ENCODE measurements at regions not wholly inside any gene's neighbourhood (a gene's known extent, or its start where the extent isn't known, plus 50 kb on each side); places are given as distances from the start of the nearest gene placed in this dataset.

DNA sequence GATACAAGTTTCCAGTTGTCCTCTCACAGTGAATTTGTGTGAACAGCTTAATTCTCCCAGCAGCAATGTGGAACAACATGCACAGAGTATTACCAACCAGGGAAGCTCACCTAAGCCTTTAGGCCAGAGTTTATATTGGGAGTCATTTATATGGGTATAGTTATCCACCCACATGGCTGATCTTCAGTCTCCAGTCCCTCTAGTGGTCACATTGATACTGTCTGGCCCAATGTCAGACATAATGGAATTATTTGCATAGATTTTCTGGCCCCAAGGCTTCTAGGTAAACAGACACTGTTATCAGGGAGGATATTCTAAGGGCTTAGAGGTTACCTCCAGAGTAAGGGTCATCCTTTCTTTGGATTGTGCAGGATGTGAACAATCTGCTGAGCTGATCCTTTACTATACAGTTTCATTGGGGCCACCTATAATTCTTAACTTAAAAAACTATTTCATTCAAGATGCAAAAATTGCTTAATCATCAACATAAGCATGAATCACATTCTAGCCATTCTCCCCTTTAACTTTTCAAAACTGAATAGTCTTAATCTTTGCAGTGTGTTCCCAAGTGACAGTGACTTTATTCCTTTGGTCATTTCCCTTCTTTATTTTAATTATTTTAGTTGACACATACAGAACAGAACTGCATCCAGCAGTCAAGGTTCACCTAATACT is 210.9 kb downstream of the LTN1 start:
- DNase-seq = no peak

DNA sequence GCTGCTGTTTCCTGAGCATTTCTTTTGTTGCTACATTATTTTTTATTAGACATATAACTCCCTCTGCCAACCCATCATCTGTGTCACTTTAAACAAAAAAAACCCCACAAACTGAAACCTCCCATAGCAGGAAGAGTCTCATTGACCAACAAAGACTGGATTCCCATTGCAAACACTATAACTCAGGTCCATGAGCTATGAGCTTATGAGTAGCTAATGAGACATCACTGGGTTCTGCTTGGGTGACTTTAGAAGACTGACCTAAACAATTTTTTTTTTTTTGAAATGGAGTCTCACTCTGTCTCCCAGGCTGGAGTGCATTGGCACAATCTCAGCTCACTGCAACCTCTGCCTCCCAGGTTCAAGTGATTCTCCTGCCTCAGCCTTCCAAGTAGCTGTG is 212.8 kb downstream of the LTN1 start:
- DNase-seq = no peak

DNA sequence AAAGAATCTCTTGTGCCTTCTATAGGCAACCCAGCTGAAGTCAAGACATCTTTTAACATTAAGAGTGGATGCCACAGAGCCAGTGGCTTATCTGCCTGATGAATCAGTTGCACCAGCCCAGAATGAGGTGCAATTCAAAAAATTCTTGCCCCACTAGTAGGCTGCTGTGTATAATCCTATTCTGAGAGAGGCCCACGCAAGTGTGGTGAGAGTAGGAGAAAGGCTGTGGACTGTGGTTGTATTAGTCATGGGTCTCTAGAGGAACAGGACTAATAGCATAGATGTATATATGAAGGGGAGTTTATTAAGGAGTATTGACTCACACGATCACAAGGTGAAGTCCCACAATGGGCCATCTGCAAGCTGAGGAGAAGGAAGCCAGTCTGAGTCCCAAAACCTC is 216.4 kb downstream of the LTN1 start:
- DNase-seq = no peak

DNA sequence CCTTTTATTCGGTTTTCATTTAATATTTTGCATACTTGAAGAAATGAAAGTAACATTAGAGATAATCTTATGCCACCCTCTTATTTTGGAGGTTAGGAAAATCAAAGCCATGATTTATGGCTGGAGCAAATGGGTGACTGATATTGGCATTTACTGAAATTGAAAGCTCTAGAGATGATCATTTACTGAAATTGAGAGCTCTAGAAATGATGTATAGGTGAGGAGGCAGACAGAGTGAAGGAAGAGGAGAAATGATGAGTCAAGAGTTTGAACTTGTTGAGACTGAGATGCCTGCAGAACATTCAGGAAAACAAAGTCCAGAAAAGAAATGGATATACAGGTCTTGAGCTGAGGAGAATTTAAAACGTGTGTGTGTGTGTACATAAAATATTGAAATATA is 217.6 kb downstream of the LTN1 start:
- DNase-seq = no peak

DNA sequence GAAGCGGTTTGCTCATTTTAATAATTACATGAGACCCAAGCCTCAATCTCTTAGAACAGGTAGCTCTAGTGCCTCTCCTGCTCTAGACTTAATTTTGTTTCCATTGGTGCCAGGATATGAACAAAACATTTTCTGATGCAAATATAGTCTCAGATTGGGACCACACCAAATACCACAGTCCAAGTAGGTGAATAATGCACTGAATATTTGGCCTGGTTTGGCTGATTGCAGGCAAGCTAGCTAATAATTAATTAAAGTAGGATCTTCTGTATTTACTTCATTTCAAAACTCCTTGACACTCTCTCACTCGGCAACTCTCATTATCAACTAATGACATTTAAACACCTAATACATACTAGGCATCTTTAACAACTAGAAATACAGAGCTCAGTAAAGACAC is 219.6 kb downstream of the LTN1 start:
- DNase-seq = no peak

DNA sequence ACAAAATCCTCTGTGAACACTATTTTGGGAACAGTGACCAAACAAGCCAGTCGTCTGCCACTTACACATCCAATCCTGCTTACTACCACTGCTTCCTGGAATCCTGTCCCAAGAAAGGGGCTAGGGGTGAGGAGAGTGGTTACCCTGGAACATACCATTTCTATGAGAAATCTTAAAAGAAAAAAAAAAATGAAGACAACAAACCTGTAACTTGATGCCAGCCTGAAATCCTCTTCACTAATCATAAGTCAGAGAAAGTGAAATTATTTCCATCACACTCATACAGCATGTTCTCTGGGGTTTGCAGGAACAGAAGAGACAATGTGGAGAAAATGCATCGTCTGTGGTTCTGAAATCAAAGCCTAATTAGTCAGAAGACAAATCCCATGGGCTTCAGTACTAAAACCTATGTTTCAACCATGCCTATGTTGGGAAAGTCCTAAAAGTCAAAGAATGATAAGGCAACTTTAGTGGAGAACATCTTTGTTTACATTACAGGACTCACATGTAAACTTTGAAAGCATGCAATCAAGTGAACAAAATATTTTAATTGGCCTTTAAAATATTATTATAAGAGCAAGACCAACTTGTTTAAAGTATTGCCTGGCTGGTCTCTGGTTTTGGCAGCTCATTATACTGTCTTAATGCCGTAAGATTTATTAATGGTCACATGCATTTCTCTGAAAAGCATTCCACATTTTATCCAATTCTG is 220.7 kb downstream of the LTN1 start:
- DNase-seq = no peak

DNA sequence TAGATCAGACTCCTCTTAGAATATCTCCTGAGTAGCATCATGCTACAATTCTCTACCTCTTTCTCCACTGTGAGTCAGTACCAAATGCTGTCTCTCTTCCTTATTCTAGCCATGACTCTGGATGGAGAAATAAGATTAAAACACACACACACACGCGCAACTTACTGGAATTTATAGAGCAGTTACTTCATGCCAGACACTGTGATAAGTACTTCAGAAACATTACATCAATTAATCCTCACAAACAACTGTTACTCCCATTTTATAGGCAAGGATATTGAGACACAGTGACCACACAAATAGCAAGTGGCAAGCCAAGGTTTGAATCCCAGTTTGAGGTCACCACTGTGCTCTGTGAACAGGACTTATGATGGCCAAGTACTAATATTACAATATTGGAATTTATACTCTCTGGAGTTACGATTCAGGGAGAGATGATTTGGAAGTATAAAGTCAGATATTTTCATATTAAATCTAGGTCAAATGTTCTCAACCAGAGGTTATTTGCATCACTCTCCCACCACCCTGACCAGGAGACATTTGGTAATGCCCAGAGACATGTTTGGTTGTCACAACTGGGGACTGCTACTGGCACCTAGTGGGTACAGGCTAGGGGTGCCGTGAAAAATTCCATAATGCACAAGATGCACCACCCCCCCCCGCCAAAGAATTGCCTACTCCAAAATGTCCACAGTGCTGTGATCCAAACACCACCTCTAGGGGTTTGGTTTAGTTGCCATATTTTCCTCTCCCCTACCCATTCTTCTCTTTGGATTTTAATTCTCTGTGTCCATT is 221.6 kb downstream of the LTN1 start:
- no peak for DNase-seq

DNA sequence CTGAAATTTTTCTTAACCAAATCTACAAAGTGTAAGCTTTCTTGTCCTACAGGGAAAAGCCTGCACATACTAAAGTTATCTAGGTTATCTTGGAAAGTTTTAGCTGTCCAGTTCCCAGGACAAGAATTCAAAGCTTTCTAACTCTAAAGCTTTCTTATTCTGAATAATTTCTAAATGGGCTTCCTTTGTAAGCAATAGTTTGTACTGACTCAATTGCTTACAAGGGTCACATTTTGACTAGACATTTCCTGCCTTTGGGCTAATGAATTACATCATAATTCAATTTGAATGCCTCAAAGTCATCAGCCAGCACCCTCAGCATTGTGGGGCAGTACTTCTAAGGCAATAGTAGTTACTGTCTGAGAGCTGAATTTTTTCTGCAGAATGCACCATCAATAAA is 223.0 kb downstream of the LTN1 start:
- DNase-seq = no peak

DNA sequence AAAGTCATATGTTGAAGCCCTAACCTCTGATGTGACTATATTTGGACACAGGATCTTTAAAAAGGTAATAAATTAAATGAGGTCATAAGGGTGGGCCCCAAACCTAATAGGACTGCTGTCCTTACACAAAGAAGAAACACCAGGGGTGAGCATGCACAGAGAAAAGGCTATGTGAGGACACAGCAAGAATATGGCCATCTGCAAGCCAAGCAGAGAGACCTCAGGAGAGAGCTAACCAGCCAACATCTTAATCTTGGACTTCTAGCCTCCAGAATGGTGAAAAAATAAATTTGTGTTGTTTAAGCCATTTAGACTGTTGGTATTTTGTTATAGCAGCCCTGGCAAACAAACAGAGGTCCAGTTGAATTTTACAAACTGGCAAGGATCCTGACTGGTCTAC is 223.9 kb downstream of the LTN1 start:
- DNase-seq = no peak

DNA sequence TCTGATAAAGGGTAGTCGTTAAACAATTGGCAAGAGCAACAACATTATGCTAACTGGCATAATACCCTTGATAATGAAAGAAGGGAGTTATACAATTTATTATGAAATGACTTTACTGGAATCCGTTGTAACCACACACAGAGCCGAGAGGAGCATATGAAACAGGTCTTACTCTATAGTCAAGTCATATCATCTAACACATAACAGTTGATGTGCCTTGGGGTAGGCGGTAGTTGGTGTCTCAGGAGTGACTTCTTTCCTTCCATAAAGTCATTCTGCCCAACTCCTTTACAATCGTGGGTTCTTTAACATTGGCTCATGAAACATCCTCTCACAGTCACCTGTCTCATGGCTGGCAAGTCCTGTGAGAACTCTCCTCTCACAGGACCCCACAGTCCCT is 225.2 kb downstream of the LTN1 start:
- no peak for DNase-seq

DNA sequence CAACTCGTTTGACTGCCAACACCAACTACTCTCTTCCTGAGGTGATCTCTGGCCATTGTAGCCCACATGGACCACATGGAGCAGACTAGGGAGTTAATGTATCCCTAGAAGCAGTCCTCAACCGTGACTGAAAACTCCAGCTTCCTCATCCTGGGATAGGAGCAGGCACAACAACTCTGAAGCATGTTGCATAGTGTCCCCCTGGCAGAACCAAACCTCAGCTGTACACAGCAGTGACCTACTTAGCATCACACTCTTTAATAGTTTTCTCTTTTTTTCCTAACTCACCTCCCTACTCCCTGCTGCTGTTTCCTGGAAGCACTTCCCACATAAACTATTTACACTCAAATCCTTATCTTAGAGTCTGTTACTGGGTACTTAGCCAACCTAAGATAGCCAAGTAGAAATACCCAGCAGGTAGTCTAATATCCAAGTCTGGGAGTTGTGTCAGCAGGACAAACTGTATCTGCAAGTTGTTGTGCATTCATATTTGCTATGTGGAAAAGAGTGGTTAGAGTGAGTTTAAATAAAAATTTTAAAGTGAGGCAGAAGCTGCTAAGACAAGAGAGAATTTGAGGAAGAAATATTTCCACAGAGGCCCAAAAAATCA is 228.8 kb downstream of the LTN1 start:
- DNase-seq = no peak

DNA sequence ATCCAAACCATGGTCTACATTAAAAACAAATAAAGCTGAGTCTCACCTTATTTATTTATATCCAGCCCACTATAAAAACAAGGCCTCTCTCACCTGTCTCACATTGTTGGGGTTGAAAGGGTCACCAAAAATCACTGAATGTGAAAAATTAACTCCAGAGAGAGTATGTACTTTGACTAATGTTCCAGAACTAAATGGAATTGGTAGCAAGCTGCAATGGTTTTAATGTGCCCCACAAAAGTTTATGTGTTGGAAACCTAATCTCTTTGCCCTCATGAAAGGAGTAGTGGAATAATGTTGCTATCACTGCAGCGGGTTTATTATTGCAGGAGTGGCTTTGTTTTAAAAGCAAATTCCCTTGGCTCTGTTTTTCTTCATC is 230.3 kb downstream of the LTN1 start:
- DNase-seq = no peak

DNA sequence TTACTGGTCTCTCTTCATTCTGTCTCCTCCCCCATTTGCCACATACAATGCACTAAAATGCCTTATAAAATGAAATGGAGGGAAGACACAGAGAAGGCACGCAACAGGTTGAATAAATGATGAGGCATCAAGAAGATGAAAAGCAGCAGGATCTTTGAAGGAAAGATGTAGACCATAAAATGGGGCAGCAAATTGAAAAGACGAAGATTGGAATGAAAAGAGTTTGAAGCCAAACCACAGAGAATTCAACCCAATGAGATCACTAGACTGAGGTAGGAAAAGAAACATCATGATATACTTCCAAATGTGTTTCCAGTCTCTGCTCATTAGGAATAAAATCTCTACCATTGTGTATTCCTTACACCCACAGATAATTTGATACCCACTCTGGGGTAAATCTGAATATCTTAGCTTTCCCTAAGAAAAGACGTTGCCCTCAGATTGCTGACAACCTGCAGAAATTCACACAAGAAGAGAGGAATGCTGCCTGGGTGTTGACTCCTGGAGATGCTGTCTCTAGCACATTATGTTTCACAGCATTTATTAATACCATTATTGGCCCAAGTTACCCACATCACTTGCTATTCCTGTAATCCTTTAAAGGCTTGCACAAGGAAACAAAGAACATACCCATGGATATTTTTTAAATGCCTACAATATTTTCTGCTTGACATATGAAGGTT is 230.9 kb downstream of the LTN1 start:
- no peak for DNase-seq

DNA sequence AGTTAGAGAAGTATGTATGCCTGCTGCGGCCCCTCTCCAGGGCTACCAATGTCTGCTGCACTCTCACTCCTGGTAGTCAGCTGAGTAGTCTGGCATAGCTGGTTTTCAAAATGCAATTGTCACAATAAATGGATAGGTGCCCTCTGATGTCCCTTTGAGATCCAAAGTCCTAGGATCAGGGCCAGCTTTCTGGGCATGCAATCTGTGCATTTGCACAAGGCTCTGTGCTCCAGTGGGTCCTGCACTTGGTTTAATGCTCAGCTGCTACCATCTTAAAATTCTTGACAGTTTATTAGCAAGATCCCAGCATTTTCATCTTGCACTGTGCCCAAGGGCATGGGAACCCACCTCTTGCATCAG is 233.8 kb downstream of the LTN1 start:
- no peak for DNase-seq

DNA sequence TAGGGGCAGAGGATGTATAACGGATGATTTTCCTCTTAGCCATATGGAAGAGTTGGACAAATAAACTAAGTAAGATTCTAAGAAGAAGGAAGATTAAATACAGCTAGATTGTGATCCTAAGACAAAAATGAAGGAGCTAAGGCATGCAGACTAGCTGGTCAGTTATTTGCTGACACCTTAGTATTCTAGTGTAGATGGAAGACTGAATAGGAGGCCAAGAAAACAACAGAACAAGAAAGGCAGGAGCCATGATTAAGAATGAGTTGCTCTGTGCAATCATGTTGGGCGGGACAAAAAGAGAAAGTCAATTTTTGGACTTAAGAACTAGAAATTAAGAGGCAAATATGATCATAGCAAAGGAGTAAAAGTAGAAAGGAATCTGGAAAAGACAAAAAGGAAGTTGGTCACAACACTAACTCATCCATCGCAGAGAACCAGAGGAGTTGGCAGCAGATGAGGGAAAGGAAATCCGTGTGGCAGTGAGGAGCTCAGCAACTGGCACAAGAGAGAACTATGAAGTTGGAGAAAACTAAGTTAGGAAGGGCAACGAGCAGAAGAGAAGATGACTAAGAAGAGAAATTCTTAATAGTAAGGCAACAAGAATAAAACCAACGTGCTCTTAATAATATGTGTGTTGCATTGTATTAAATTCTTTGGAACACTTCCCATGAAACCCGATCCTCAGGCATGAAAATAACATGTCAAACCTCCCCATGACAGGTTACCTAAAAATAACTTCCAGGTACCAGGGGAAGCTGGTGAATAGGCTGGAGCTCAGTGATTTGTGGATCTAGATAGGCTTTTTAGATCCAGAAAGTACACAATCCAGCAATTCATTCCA is 234.4 kb downstream of the LTN1 start:
- no peak for DNase-seq

DNA sequence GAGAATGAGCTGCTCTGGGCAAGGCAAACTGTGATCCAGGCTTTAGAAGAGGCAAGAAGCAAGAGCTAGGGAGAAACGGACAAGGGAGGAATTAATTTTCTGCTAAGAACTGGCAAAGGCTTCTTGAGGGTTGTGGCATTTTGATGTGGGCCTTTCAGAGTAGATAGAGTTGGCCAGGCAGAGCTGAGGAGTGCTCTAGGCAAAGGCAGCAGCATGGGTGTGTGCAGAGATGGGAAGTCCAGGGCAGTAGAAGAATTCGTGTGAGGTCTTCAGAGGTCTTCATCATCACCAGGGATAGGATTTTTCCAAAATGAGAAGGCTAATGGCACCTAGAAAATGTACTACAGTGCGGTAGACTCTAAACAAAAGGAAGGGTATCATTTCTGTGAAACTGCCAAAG is 237.8 kb downstream of the LTN1 start:
- DNase-seq = no peak

DNA sequence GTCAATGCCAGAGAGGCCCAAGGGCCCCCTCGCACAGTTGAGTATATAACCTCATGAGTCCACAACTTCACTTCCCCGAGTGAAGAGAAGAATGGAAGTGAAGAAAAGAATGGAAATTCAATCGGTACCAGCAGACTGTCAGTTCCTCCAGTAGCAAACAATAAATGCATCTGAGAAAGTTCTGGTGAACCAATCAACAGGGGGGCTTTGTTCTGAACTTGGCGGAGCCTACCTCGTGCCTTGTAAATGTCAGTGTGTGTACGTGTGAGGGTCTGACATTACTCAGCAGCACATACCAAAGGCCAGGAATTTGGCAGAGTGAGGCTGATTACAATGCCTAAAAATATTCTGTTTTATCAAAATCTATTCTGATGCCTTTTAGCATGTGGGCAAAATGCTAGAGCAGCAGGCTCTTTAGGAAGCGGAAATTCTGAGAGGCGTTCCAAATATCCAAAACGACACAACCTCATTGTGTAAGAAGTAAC is 238.5 kb downstream of the LTN1 start:
- no peak for DNase-seq

DNA sequence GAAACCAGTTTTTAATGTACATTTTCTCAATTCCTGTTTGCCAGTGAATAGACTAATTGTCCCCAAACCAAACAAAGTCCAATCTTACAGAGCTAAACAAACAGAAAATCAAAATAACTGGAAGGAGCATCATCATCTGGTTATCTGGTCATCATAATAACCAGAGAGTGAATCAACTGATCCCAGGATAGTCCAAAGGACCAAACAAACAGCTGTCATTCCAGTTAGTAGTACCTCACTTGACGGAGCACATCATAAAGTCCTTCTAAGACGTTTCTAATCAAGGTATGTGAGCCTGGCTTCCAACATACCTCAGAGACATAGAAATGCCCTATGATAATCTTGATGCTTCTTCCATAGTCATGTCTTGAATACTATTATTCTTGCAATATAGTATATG is 240.5 kb downstream of the LTN1 start:
- no peak for DNase-seq

DNA sequence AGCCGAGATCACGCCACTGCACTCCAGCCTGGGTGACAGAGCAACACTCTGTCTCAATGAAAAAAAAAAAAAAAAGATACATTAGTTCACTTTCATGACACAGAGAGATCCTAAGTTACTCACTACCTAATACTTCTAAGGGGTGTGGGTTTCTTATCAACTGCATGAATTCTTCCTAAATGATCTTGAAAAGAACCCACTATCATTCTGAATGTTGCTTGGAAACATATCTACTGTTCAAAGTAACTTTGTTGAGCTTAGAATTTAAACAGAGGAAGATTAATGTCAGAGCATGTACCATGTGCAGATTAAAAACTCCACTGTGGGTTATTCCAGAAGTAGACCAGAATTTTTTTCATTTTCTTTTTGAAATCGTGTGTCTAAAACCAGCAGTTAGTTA is 241.5 kb downstream of the LTN1 start:
- no peak for DNase-seq

DNA sequence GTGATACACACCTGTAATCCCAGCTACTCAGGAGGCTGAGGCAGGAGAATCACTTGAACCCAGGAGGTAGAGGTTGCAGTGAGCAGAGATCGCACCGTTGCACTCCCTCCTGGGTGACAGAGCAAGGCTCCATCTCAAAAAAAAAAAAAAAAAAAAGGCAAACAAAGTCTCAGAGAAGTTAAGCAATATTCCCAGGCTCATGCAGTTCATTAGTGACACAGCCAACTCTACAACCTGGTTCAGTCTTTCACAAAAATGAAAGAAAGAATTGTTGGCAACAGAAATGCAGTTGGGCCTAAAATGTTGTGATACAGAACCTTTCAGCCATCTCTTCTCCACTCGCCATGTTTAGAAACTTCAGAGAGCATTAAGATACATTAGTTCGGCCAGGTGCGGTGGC is 242.1 kb downstream of the LTN1 start:
- no peak for DNase-seq

DNA sequence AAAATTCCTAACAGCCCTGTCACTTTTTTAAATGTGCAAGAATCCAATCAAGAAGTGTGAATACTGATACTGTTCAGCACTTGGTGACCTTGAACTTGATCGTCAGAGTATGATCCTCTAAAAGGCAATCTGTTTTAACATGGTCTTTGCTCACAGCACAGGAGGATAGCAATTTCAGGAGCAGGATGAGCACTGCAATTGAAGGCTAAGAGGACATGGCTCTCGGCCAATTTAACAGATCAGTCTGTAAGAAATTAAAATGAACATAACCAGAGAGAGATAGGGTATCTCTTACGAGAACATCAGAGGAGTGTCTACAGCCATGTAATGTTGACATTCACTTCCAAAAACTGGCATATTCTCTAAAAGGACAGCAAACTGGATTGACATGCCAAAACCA is 243.1 kb downstream of the LTN1 start:
- no peak for DNase-seq

DNA sequence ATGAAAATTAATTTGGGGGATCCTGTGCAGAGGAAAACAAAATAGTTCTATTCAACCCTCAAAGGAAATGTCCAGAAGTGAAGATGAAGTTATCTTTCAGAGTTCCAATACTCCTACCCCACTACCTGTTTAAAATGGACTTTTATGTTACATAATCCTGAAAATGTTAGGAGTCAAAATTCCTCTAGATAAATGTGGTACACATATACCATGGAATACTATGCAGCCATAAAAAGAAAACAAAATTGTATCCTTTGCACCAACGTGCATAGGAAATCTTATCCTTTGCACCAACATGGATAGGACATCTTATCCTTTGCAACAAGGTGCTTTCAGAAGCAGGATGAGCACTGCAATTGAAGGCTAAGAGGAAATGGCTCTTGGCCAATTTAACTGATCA is 245.2 kb downstream of the LTN1 start:
- DNase-seq = no peak

Measured in right forelimb (tissue), 1 donor.